T-helper 2 cell (primary cell): ENCODE measurements at regions not wholly inside any gene's neighbourhood (a gene's known extent, or its start where the extent isn't known, plus 50 kb on each side); places are given as distances from the start of the nearest gene placed in this dataset.

Experiments used
- DNase-seq, 5 experiments: peaks; one replicate each; pipeline versions ENCODE4 v3.0.0 to v3.0.0-alpha.2; 2012 to 2022

DNA sequence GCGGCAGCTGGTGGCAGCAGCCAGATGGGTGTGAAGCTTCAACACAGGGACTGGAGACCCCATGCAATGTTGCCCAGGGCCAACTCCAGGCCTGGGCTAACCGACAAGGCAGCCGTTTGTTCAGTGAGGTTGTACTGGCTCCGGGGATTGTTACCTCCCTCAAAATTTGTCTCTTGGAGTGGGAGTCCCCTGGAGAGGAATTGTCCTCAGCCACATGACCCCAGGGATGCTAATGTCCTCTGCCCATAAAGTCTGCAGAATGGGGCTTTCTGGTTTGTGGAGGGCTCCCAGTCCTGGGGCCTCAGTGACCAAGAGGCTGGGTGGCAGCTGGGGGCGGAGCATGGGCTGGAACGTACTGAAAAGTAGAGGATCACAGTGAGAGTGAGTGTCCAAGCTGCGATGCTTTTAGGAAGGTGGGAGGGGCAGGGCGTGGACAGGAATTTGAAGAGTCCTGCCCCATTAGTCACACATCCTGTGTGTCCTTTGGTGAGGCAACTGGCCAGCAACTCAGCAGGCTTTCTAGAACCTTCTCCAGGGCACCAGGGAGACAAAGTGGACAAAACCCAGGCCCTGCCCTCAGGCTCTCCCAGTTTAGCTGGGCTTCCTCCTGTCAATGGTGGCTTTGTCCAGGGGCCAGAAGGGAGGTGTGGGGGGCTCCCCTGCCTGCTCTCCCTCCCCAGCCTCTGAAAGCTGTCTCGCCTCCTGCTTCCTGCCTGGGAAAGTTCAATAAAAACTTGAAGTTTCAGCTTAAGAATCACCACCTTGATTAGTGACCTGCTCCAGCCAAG is 114.0 kb downstream of the NSG2 start:
- DNase-seq: no peak

DNA sequence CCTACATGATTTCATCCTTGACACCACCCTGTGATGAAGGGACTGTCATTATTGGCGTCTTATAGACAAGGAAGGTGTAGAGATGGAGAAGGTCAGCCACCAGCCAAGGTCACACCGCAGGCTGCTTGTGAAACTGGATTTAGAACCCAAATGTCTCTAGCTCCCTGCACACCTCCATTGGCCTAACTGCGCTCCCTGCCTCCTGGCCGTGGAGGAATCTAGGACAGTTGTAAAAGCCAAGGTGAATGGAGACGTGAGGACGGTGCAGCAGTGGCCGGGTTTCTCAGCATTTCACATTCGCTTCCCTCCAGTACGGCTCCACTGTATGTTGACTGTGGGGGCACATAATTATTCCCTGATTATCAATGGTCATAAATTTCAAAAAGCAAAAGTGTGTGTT is 119.9 kb downstream of the NSG2 start:
- no peak for DNase-seq

- no peak for DNase-seq
These were observed 120.9 kb downstream of the NSG2 start for GRCh38 chr5:174166231-174167079.

DNA sequence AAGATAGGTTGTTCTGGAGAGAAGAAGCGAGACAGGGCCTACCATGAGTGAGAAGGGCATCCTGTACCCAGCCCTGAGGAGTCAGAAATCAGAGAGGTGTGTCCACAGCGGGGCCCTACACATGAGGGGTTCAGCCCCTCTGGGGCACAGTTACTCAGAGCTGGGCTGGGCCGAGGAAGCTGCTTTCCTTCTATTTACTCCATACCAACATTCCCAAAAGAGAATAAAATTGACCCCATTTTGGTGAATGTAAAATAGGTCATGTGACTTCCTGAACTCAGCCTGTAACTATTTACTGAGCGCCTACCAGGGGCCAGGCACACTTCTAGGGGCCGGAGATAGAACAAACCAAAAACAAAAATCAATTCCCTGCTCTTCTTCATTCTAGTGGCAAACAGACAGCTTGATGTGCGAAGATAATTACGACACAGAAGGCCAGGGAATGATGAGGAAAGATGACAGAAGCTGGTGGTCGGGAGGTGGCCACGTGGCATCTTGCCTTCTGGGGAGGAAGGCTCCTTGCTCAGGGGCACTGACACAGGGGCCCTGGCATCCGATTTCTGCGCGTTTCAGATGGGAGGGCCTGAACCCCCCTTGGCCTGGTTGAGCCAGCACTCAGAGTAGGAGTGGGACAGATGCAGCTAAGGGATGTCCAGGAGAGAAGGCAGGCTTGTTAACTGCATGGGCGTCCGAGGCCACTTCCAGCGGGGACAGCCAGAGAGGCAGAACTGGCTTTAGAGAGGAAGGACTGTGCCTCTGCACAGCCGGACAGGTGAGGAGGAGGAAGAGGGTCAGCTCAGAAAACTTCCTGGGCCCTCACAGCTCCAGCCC is 121.8 kb downstream of the NSG2 start:
- DNase-seq: no peak

DNA sequence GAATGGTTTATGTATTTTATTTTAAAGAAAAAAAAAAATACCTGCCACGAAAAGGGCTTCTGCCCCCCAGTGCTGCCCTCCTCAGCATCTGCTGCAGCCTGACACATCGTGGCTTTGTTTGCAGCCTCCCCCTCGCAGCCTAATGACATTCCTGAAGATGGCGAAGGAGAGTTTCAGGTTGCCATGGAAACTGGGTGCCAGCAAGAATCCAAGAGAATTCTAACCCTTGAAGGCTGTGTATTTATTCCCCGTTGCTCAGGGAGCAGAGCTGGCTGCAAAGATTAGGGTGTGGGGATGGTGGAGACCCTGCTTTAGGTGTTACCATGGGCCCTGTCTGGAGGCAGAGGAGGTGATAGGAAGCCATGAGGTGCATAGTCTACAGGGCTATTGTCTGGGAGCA is 126.6 kb downstream of the NSG2 start:
- DNase-seq: no peak

GRCh38 chr5:174172566-174172965 is 127.1 kb downstream of the NSG2 start:
- no peak for DNase-seq

- no peak for DNase-seq
These were observed 128.3 kb downstream of the NSG2 start for GRCh38 chr5:174173766-174174165.

DNA sequence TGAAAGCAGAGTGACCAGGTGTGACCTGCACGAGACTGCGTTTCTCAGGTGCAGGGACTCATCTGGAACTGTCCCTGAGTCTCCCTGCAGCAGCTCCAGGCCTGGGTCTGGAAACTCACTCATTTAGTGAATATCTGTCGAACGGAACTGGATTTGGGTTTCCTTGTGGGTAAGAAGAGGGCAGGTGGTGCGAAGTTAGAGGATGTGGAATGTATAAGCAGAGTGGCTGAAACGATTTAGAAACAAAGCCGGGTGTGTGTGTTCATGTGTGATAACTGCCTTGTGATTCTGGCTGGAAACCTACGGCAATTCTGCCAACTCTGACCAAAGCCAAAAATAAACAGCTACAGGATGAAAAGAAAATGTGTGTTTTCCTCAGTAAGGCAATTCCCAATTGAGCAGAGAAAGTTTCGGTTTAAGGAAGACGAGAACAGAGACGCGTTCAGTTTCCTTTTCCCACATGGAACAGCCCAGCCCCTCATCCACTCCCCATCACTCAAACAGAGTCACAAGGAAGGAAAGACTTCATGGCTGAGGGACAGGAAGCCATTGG is 130.3 kb downstream of the NSG2 start:
- no peak for DNase-seq

DNA sequence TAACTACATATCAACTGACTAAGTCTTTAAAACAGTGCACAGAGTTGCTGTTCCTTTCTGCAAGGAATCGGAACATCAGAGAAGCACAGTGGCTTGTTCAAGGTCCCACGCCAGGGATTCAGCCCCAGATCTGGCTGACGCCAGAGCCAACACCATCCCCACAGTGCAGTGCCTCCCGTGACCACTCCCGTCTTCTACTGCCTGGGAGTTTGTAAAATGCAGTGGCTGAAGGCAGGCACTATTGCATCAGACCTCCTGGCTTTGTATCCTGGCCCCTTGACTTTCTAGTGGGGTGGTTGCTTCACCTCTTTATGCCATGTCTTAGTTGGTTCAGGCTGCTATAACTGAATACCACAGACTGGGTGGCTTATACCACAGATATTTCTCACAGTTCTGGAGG is 131.0 kb downstream of the NSG2 start:
- DNase-seq: no peak

GRCh38 chr5:174177531-174177930 is 132.0 kb downstream of the NSG2 start:
- DNase-seq: no peak

DNA sequence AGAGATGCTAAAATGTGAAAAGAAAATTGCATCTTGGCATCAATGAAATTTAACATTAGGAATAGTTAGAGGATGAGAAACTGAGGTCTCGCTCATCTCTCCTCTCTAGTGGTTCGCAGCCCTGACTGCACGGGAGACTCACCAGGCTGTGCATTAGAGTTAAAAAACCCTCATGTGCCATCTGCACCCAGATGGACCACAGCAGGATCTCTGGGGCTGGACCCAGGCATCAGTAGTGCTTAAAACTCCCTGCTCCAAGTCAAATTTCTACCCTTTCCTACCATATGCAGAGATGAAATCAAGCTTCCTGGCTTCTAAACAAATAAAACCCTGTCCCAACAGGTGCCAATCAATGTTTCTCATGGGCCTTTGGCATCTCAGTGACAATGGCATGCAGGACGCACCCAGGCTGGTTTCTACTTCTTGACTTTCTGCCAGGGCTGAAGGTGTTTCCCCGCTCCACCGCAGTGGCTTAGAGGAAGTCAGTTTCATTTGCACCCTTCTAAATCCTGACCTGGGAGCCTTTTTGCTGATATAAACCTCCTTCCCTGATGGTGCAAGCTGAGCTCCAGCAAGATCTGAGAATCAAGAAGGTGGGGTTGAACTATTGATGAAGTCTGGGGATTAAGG is 132.6 kb downstream of the NSG2 start:
- no peak for DNase-seq

DNA sequence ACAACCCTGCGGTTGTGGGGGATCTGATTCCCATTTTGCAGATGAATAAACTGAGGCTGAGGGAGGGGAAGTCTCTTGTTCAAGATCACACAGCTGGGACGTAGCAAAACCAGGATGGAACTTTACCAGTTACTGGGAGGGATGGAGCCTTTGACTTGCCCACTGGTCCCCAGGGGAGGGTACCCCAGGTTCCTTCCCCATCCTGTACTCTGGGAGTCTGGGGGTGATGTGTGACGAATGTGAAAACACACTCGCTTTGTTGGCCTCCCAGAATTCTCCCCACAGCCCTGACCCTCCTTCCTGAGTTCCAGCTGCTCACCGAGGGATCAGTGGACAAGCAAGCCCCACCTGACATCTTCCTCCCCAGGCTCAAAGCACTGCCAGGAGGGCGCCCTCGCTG is 135.1 kb downstream of the NSG2 start:
- no peak for DNase-seq

- no peak for DNase-seq
These were observed 136.6 kb downstream of the NSG2 start for GRCh38 chr5:174182111-174182510.

DNA sequence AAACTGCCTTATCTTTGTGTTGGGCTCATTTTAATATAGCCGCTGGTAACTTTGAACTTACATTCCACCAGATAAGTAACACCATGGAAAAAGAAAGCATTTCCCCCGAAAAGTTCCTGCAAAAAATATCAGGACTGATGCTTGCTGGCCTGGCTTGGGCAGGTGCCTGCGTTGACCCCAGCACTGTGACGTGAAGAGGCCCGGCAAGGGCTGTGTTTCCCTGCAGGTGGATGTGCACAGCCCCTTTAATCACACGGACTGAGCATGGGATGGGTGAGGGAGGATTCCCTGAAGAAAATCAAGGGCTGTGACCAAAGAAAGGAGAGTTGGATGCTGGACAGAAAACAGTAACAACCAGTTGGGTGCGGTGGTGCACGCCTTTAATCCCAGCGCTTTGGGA is 138.2 kb downstream of the NSG2 start:
- no peak for DNase-seq

- DNase-seq: no peak
These were observed 140.0 kb downstream of the NSG2 start for GRCh38 chr5:174185506-174185905.

- DNase-seq: no peak
These were observed 140.7 kb downstream of the NSG2 start for GRCh38 chr5:174186096-174186695.

DNA sequence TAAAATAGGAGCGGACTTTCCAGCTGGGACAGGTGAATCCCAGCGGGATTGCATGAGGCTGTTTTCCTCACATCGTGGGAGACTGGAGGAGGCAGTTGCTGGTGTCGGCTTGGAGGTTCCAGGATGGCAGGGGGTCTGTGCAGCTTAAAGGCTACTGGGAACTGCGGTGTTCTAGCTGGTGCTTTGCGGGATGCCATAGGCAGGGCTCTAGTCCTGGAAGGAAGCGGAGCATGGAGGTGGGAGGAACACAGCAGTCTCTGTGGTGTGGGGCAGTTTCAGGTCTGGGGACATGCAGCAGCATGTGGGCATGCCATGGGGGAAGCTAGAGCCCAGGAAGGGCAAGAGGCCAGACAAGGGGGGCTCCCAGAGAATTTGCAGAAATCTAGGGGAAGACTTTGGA is 141.5 kb downstream of the NSG2 start:
- no peak for DNase-seq

DNA sequence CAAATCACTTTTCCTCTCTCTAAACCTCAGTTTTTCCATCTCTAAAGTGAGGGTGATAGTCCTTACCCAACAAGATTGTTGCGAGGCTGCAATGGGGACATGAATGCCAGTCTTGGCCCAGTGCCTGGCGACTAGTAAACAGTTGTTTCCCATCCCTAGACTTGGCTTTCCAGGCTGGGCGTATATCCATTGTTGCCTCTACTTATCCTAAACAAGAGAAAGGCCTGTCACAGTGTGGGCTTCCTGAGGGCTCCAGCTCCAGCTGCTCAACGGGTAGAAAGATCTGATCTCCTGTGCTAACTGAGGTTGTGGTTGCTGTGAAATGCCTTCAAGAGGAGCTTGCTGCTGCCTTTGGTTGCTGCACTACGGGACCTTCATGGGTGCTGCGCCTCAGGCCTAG is 142.0 kb downstream of the NSG2 start:
- no peak for DNase-seq

DNA sequence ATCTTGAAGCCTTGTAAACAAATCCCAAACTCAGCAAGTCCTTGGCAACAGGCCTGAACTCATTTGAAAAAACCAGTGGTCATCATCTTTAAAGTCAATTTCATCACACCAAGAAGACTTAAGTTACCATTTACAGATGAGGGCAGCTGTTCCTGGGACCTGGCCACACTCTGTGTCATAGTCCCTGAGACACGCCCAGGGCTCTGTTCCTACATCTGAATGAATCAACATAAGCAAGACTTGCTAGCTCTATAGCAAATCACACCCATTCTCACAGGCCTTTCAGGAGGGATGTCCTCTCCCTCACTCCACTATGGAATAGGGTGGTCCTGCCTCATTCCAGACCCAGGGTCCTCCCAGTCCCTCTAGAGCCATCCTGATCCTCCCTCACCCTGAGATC is 142.8 kb downstream of the NSG2 start:
- DNase-seq: no peak

- no peak for DNase-seq
These were observed 144.4 kb downstream of the NSG2 start for GRCh38 chr5:174189654-174190541.

- DNase-seq: no peak
These were observed 145.6 kb downstream of the NSG2 start for GRCh38 chr5:174191076-174191475.
